ENCODE measurements at regions not wholly inside any gene's neighbourhood (a gene's known extent, or its start where the extent isn't known, plus 50 kb on each side); places are given as distances from the start of the nearest gene placed in this dataset.

DNA sequence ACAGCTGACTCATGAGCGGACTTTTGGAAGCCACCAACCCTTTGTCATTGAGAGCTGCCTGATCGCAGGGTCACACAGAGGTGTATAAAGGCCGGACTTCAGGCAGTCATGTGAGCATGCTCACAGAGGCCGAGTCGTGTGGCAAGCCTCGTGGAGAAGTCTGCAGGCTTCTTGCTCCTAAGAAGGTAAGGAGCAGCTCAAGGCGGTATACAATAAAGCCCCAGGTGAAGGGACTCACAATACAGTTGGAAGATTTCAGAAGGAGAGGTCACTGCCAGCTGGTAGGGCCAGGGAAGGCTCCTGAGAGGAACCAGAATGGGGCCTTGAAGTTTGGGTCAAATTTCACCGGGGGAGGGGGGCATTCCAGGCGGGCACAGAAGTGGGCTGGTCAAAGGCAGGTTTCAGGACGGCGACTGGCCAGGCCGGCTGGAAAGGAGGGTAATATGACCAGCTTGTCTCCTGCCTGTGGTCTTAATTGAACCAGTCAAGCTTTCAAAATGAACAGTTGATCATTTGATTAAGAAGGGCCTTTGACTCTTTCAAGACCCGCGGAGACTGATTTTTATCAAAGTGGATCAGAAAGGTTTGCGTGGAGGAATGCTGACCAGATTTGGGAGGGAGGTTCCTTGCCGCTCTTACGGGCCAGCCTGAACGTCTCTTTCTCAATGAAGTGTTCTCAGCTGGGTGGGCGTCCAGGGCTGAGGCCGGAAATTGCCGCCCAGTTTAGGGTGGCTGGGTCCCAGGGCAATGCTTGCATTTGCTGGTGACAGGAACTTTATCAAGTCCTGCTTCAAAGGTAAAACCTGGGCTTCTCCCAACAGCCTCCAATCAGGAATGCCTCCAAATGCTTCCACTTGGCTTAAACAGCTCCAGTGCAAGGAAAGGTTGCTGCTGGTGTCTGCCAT is 178.6 kb downstream of the EMX2 start:
- H3K4me3 ChIP-seq (replicated peaks; ENCODE audit: low read depth, low read length) = no peak overlapping the region
- TF ChIP-seq, protein P1, sequence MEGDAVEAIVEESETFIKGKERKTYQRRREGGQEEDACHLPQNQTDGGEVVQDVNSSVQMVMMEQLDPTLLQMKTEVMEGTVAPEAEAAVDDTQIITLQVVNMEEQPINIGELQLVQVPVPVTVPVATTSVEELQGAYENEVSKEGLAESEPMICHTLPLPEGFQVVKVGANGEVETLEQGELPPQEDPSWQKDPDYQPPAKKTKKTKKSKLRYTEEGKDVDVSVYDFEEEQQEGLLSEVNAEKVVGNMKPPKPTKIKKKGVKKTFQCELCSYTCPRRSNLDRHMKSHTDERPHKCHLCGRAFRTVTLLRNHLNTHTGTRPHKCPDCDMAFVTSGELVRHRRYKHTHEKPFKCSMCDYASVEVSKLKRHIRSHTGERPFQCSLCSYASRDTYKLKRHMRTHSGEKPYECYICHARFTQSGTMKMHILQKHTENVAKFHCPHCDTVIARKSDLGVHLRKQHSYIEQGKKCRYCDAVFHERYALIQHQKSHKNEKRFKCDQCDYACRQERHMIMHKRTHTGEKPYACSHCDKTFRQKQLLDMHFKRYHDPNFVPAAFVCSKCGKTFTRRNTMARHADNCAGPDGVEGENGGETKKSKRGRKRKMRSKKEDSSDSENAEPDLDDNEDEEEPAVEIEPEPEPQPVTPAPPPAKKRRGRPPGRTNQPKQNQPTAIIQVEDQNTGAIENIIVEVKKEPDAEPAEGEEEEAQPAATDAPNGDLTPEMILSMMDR (IDR thresholded peaks at IDR 0.05; ENCODE audit: low read length, missing control alignments) = no peak
- no peak for DNase-seq (ENCODE audit: low read depth)

DNA sequence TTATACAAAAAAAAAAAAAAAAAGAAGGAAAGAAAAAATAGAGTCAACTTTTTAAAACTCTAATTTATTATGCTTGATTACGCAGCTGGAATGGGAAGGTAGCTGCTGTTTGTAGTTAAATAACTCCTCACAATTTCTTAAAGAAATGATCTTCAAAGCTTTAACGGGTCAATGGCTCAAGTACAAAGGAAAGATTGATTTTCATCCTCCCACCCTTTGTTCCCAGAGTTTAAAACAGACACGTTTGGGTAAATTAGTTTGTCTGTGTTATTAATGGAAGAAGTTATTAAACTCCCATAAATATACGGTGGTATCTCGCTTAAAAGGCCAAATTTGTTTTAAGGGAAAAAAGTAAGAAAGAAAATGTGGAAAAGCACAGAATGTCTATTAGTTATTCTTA is 179.3 kb downstream of the EMX2 start:
- no peak overlapping the region for H3K4me3 ChIP-seq (replicated peaks; ENCODE audit: low read depth, low read length)
- TF ChIP-seq, protein P1 (IDR thresholded peaks at IDR 0.05; ENCODE audit: low read length, missing control alignments) = no peak
- no peak for DNase-seq (ENCODE audit: low read depth)

DNA sequence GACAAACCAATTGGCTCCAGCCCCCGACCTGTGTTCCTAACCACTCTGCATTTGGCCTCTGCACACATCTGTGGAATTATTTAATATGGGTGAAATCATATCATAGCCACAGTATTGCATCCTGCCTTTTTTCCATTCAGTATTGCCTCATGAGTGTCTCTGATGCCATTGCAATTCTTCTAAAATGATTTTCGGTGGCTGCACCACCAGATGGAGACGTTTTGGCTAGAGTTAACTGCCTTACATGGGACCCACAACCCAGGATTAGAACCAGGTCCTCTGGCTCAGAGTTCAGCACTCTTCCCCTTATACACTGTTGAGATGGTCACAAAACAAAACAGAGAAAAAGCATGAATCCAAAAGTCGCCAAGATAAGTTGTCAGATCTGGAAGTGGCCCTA is 180.8 kb downstream of the EMX2 start:
- no peak for DNase-seq (ENCODE audit: low read depth)
- H3K4me3 ChIP-seq (replicated peaks; ENCODE audit: low read depth, low read length) = no peak overlapping the region
- TF ChIP-seq, protein P1 (IDR thresholded peaks at IDR 0.05; ENCODE audit: low read length, missing control alignments) = no peak

DNA sequence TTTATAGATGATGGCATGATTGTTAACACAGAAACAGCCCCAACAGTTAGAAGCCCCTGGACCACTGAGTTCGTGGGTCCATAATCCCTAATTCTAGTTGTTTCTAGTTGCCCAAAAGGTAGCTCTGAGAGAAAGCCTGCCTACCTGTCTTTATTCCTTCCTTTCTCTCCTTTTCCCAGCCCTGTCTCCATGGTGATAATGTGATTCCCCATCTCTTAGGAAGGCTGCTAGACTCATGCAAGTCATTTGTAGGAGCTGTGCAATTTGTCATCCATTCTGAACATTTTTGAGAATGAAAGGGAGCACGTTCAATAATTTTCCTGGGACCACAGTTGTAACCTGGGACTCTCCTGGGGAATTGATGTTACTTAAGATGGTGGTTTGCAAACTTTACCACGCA is 183.4 kb downstream of the EMX2 start:
- no peak overlapping the region for H3K4me3 ChIP-seq (replicated peaks; ENCODE audit: low read depth, low read length)
- TF ChIP-seq, protein P1 (IDR thresholded peaks at IDR 0.05; ENCODE audit: low read length, missing control alignments) = no peak
- no peak for DNase-seq (ENCODE audit: low read depth)

DNA sequence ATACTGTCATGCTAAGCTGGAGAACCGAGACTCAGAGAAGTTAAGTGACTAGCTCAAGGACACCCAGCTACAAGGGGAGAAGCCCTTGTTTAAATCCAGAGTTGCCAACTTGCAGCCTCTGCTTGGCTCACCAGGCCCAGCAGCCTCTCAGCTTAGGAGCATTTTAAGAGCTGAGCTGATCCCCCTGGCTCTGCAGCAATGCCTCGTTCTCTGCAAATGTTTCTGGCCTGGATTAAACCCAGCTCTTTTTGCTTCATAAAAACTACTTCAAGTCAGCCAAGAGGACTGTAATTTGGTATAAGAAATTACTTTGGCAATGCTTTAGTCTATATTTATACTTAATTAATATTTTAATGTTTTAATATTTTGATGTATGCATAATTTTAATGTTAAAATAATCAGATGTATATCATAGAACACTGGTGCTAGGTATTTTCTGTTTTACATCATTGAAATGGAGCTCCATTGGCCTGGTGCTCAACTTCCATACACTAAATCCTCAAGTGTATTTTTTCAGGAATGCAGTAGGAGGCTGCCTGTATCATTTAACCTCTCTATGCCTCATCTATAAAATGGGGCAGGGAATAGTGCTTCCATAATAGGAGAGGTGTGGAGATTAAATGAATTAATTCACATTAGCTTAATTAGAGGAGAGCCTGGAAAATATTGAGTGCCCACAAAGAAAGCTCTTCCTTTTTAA is 184.2 kb downstream of the EMX2 start:
- DNase-seq (ENCODE audit: low read depth) = no peak
- no peak overlapping the region for H3K4me3 ChIP-seq (replicated peaks; ENCODE audit: low read depth, low read length)
- TF ChIP-seq, protein P1 (IDR thresholded peaks at IDR 0.05; ENCODE audit: low read length, missing control alignments) = no peak

DNA sequence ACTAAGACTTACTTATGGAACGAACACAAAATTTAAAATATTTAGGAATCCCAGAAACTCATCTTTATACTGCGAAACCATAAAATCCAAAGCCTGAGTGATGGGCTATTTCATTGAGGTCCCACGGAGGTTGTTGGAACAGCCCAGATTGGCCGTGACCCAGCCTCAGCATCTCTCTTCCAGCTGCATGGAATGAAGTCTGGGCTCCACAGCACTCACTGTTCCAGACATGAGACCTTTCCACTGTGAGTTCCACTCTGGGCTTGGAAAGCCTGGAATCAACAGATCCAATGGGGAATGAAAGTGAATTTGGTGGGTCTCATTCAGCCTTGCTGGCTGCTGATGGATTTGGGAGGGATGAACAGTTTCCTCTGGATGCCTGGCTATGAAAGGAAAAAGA is 184.9 kb downstream of the EMX2 start:
- TF ChIP-seq, protein P1 (IDR thresholded peaks at IDR 0.05; ENCODE audit: low read length, missing control alignments) = no peak
- H3K4me3 ChIP-seq (replicated peaks; ENCODE audit: low read depth, low read length) = no peak overlapping the region
- no peak for DNase-seq (ENCODE audit: low read depth)
